ENCODE measurements at regions not wholly inside any gene's neighbourhood (a gene's known extent, or its start where the extent isn't known, plus 50 kb on each side); places are given as distances from the start of the nearest gene placed in this dataset.

DNA sequence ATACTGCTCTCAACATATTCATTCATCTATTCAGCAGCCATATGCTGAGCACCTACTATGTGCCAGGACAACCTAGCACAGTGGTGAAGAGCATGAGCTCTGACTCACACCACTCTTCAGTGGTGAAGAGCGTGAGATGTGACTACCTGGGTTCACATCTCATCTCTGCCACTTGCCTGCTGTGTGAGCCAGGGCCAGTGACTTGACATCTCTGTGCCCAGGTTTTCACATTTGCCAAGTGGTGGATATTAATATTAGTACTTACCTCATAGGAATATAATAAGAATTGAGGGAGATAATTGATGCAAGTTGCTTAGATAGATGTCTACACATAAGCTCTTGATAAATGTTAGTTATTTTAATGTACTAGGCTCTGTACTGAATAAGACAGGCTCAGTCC, 488.9 kb downstream of the PTPRU start:
- Histone ChIP-seq H3K36me3 (no peaks in the 10 kb centered on the region), H3K9me3 (peaks cover 0 to 20% (median 2%) of the 10 kb centered on the region in 4 donors), H3K27me3 (no peaks in the 10 kb centered on the region), H3K4me3 (no peak overlapping the region), H3K4me1 (no peaks in the 10 kb centered on the region), H3K27ac (no peak overlapping the region)
- 88 to 100% methylated on average over 1 of the region's 1 CpG for WGBS, 2 donors
- no peak for TF ChIP-seq EP300 (IDR thresholded peaks at IDR 0.05)
- TF ChIP-seq POLR2A (IDR thresholded peaks at IDR 0.05) = no peak
- no peak for TF ChIP-seq CTCF (IDR thresholded peaks at IDR 0.05)
- DNase-seq (ENCODE audit: low spot score in 2 of 2) = no peak

DNA sequence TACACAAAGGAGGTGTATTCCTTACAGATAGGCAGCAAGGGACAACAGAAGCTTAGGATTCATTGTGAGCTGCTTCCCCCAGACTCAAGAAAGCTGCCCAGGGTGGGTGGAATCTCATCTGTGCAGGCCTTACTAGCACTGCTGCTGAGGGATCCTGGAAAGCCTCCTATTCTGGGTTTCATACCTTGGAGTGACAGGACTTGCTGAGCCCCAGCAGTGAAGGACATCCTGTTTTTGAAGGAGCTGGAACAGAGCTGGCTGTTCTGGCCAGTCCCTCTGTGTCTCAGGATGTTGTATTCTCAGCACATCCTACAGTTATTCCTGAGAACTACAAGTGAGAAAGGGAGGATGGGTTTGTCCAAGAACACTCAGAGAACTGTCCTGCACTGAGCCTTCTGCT, 486.3 kb downstream of the PTPRU start:
- Histone ChIP-seq H3K4me1 (no peaks in the 10 kb centered on the region), H3K9me3 (peaks cover 0 to 22% (median 2%) of the 10 kb centered on the region in 4 donors), H3K4me3 (no peak overlapping the region), H3K36me3 (no peaks in the 10 kb centered on the region), H3K27me3 (no peaks in the 10 kb centered on the region), H3K27ac (no peak overlapping the region)
- TF ChIP-seq CTCF (IDR thresholded peaks at IDR 0.05) (no peak), EP300 (IDR thresholded peaks at IDR 0.05) (no peak), POLR2A (IDR thresholded peaks at IDR 0.05) (no peak)
- DNase-seq (ENCODE audit: low spot score in 2 of 2) = no peak

GRCh38 chr1:29719253-29719652, 482.9 kb downstream of the PTPRU start:
- WGBS, 2 donors = 52 to 58% methylated on average over 4 of the region's 4 CpGs
- no peak overlapping the region for H3K27ac ChIP-seq
- H3K4me3 ChIP-seq = no peak overlapping the region
- TF ChIP-seq POLR2A (IDR thresholded peaks at IDR 0.05) (no peak), EP300 (IDR thresholded peaks at IDR 0.05) (no peak), CTCF (IDR thresholded peaks at IDR 0.05) (no peak)
- H3K36me3 ChIP-seq = no peaks in the 10 kb centered on the region
- no peaks in the 10 kb centered on the region for H3K4me1 ChIP-seq
- peaks cover 0 to 35% (median 2%) of the 10 kb centered on the region in 4 donors for H3K9me3 ChIP-seq
- no peaks in the 10 kb centered on the region for H3K27me3 ChIP-seq
- DNase-seq (ENCODE audit: low spot score in 2 of 2) = no peak

DNA sequence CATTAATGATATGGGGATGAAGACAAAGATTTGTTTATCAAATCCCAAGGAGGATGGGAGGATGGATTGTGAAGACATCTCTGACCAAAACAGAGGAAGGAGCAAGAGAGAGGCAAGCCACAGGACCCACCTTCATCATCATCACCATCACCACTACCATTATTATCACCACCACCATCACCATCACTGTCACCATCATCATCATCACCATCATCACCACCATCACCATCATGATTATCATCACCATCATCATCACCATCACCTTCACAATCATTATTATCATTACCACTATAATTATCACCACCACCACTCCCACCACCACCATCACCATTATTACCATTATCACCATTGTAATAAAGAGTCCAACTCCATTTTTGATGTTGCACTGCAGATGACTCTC, 482.5 kb downstream of the PTPRU start:
- Histone ChIP-seq H3K9me3 (peaks cover 0 to 35% (median 2%) of the 10 kb centered on the region in 4 donors), H3K4me1 (no peaks in the 10 kb centered on the region), H3K36me3 (no peaks in the 10 kb centered on the region), H3K4me3 (no peak overlapping the region), H3K27me3 (no peaks in the 10 kb centered on the region), H3K27ac (no peak overlapping the region)
- TF ChIP-seq EP300 (IDR thresholded peaks at IDR 0.05) (no peak), POLR2A (IDR thresholded peaks at IDR 0.05) (no peak), CTCF (IDR thresholded peaks at IDR 0.05) (no peak)
- DNase-seq (ENCODE audit: low spot score in 2 of 2) = no peak

DNA sequence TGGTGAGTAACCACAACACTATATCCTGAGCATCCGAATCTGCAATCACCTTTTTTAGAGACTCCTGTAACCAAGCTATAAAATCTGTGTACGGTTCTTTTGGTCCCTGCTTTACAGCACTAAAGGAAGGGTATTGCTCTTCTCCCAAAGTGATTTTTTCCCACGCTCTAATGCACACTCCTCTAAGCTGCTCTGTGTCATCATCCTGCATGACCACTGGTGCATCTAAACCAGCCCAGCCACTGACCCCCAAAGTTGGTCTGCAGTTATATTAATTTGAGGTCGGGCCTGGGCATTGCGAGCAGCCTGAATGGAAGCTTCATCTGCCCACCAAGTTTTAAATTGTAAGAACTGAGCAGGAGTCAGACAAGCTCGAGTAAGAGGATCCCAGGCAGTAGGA, 480.0 kb downstream of the PTPRU start:
- no peaks in the 10 kb centered on the region for H3K36me3 ChIP-seq
- H3K9me3 ChIP-seq = peaks cover 0 to 17% (median 0%) of the 10 kb centered on the region in 4 donors
- H3K4me3 ChIP-seq = no peak overlapping the region
- WGBS, 2 donors = 73 to 74% methylated on average over 6 of the region's 6 CpGs
- no peak overlapping the region for H3K27ac ChIP-seq
- no peaks in the 10 kb centered on the region for H3K4me1 ChIP-seq
- TF ChIP-seq CTCF (IDR thresholded peaks at IDR 0.05) (no peak), POLR2A (IDR thresholded peaks at IDR 0.05) (no peak), EP300 (IDR thresholded peaks at IDR 0.05) (no peak)
- DNase-seq (ENCODE audit: low spot score in 2 of 2) = no peak
- no peaks in the 10 kb centered on the region for H3K27me3 ChIP-seq
